Posterior cingulate gyrus (tissue), 11 donors: ENCODE measurements at regions not wholly inside any gene's neighbourhood (a gene's known extent, or its start where the extent isn't known, plus 50 kb on each side); places are given as distances from the start of the nearest gene placed in this dataset.
"Not testable (repeated sequence)": the region's sequence is repeated elsewhere in the genome, so short reads cannot be mapped to it uniquely, and the experiment has no call there.

Source experiments
- DNase-seq, 10 donors: peaks; one replicate each; pipeline versions ENCODE4 v3.0.0 to v3.0.0-alpha.2; 2020 to 2021; ENCODE audit warnings: mixed read lengths in 3 of 10
- intact Hi-C: fragments of 100-400 bp; cut with DNase I; formaldehyde crosslinking; loops from one replicate; pipeline ENCODE4 v1.15.1; 2023

DNA sequence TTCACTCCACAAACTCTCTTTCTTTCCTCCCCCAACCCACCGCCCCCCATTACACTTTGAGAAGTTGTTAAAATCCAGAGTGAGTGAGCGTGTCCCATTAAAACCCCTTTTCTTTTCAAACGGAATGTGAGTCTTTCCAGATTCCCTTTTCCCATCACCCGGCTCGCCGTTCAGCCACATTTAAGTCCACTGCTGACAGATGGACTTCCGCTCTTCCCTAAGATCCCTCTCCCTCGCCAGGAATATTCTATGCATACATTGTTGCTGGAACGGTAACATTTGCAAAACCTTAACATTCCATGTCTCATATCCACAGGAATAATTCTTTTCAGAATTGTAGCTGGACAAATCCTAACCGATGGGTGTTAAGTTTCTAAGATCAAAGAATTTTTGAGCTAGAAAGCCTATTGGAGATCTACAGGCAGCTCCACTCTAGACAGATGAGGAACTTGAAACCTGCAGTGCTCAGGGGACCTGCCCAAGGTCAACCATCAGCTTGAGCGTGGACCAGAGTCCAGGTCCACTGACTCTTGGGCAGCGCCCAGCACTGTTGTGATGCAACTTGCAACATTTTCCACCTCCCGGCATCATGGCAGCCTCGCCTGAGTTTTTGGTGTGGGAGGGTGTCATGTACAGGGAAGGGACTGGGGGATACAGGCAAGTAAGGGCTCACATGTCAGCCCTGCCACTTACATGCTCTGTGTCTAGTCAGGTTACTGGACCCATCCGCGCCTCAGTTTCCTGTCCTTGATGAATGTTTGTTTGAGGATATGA lies 500.1 kb downstream of the CCDC171 start:
- intact Hi-C loops = no loop called here

DNA sequence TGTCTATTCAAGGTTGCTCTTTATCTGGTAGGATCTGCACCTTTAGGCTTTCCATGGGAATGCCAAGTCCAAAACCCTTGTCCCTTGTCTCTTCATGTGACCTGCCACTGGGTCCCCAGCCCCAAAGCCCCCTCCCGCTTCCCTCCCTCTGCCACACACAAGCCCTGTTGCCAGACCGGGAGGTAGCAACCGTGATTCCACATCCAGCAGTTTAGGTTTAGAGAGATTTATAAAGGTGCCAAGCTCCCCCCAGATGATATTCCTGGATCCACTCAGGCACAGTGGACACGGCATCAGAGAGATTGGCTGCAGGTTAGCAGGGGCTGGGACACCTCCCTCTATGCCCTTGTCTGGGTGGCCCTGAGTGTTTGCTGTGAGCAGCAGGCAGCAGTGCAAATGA lies 504.7 kb downstream of the CCDC171 start:
- intact Hi-C loops = no loop called here
- no peak for DNase-seq

More for the DNA sequence above, 500.1 kb downstream of the CCDC171 start:
- peak in 1 of 10 donors; percentile 75 for DNase-seq

DNA sequence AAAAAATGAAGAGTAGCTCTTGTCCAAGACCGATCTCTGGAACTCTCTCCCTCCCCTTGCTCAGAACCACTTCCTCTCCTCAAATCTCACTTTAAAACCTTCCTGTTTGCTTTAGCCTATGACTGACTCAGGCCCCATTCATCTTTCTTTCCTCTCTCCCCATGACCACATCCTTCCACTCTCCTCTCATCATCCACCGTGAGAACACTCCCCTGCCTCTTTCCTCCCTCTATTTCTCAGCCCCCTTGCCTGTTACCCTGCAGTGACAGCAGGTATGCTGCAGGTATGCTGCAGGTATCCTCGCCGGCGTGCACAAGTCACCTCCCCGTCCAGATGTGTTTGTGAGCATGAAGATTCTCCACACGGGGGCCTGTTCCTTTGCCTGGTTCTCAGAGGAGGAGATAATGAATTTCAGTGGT lies 505.3 kb downstream of the CCDC171 start:
- intact Hi-C loops = no loop called here
- no peak for DNase-seq

DNA sequence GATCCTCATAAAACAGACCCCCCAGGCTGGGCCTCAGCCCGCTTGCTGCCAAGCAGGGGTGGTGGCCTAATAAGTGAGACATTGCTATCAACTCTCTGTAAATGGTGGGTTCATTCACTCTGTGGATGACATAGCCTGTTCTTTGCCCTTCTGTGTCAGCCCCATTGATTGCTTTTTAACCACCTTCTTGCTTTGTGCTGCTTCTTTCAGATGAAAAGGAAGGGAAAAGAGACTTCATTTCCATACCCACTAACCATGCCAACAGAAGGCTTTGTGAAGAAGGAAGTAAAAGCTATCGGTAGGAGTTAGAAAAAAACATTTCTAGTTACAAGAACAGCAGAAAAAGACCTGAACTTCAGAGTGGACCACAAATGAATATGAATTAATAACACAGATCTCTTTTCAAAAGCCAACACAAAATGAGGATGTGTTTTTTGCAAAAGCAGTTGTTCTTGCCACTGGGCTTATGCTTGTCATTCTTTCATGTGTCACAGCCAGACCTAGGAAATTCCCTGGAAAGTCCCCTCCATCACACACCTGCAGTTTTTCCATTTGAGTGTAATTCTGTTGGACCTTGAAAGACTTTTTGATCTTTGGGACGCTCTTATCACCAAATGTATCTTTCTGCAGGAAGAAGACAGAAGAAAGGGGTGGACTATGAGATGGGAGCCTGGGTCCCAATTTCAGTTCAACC lies 507.7 kb downstream of the CCDC171 start:
- intact Hi-C loops = no loop called here
- no peak for DNase-seq

DNA sequence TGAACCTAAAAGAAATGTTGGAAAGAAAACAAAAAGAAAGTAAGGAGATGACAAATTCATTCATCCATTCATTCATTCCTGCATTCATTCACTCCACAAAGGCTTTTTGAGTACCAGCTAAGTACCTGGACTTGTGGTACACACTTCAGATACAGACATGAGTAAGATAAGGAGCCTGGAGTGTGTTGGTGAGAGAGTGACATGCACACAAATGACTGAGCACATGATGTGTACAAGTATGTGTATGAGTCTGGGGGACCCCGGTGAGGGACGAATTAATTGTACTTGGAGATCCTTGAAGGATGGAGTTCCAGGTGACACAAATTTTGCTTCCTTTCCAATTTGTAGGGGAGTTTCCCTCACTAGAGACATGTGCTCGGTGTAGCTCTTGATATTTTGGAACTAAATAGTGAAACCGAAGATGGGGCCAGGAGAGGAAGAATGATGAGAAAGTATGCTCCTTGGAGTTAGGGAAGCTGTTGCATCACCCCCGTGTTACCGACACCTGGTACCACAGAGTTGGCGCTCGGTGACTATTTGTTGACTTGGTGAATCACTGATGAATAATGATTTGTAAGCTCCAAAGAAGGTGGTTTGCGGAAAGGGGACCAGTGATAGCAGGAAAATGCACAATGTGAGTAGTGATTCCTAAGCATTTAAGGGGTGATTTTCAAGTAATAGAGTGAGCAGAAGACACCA lies 509.8 kb downstream of the CCDC171 start:
- intact Hi-C loops = no loop called here
- no peak for DNase-seq

DNA sequence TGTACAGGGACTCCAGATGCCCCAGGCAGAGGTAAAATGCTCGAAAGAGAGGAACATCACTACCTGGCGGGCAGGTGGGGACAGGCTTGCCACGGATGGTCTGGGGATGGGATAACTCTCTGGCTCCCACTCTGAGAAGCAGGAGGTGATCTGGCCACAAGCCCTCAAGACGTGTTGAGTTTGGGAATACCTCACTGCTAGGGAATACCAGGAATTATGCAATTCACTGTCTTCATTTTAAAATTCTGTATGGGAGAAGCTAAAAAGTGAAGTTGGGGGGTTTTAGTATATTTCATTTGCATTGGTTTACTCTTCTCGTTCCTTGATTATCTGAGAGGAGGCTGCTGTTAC lies 510.4 kb downstream of the CCDC171 start:
- no peak for DNase-seq
- intact Hi-C loops = no loop called here

DNA sequence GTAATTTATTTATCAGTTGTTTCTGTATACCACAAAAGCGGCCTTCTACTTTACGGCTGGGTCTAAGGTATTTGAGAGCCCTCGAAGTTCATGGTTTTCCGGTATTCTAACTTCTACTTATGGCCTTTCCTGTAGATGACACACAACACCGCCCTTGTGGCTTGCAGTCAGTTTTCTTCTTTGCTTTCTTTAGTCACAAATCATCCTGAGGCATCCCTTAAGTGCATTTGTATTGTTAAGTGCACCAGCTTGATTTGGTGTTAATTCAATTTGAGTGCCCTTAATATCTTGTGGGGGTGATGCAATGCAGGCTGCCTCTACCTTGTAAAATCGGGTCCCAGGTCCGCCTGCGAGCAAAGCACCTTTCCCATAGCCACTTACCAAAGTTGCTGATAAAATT lies 511.9 kb downstream of the CCDC171 start:
- intact Hi-C loops = no loop called here
- no peak for DNase-seq

DNA sequence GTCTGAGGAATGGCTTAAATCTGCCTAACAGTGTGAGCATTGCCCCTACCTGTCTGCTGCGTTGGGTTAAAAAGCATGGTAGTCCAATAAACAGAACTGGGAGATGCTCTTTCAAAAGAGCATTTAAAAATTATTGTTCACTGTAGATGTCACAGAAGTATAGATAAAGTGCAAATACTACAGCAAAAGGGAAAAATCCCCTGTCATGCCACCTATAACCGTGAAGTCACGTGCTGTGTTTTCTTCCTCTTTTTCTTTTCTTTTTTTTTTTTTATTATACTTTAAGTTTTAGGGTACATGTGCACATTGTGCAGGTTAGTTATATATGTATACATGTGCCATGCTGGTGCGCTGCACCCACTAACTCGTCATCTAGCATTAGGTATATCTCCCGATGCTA lies 513.4 kb downstream of the CCDC171 start:
- DNase-seq, intact Hi-C loops: not testable (repeated sequence)

DNA sequence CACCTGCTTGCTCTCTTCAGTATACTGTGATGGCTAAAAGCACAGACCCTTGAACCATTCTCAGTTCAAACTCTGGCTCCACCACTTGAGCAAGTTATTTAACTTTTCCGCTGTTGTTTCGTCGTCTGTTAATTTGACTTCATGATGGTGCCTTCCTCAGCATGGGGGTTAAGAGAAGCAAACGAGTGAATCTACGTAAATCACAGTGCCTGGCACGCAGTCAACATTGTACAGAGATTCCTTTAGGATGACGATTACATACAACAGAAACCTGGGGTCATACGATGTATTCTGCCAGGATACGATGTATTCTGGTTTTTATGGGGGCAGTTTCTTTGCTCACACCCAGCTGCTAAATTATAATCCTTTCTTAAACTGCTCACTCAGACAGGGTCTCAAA lies 515.6 kb downstream of the CCDC171 start:
- DNase-seq = no peak
- intact Hi-C loops = no loop called here

DNA sequence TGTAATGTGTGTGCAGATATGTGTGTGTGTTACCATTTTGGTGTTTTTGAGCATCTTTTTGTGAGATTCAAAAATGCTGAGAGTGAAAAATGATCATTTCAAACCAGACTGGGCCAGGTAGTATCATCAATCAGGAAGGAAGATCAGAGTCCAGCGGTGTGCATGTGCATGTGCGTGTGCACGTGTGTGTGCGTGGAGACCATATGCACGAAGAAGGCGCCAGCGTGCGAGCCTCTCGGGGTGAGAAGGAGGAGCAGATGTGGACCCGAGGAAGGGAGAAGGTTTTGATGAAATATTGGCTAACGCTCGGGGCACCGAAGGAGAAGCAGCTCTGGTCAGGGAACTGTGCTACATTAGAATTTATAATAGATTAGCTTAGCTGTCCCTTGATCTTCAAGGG lies 516.4 kb downstream of the CCDC171 start:
- intact Hi-C loops = no loop called here
- no peak for DNase-seq

DNA sequence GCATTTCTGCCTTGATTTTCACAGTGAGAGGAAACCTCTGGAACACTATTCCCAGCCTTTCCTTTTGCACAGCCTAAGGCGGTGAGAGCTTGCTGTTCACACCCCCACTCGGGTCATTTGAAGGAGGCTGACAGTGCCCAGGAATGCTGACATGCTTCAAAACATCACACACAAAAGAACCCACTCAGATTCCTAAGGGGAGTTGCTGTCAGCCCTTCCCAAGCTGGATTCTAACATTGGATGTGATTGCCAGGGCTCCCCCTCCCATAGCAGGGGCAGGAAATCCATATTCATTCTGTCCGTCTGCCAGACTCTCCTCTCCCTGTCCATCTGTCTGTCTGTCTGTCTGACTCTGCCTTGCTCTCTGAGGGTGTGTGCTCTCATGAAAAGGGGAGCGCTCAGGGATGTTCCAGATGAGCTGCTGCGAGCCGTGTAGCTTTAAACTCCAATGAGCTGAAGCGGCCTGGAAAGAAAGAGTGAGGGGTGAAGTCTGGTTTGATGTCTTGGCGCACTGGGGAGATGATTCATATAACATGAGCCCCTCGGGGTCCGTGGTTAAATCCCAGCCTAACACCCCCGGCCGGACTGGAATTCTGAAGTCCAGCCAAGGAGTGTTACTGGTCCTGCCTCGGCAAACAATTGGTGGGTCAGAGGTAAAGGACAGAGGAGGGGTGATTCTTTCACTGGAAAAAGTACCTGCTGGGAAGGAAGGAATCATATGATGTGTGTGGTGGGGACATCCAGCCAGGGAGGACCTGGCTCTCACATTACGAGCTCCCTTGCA lies 517.0 kb downstream of the CCDC171 start:
- no peak for DNase-seq
- intact Hi-C loops = no loop called here

DNA sequence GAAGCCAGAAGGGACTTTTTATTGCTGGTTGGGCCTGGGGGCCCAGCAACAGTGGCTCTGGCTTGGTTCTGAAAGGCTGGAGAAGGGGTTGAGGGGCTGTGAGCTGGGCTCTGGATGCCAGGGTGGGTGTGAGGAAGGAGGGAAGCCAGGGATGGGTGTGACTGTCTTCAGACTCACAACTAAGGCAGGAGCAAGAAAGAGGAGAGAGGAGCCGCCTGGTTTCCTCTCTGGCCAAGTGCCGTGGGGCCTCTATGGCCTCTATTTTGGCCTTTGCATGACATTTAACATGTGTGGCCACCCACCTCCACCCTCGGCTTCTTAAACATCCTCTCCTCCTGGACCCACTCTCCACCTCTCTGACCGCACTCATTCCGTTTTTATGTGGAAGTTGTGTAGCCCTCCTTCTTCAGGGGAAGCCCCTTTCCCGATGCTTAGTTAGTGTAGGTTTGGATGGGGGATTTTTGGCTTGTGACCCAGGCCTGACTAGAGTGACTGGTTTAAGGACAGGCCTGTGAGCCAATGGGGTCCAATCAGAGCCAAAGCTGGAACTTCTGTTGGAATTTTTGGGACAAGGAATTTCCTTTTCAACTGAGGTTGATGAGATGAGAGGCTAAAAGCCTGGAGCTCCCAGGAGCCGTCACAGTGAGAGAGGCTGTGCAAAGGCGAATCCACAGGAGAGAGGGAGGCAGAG lies 517.8 kb downstream of the CCDC171 start:
- intact Hi-C loops = no loop called here
- DNase-seq = no peak

DNA sequence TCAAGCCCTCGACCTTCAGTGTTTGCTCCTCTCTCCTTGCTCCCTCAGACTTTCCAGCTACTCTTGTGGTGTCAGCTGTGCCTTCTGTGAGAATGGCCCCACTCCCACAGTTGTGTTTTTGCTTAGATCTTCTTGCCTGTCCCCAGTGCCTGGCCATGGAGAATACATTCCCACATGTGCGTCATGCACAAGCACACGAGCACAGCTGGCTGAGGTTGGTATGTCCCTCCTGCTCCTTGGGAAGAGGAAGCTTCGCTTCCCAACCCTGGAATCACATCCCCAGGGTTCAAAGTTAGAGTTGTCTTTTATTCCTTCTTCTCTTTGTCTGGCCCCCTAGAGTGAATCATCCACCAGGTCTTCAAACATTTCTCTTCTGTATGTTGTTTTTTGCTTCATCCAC lies 518.6 kb downstream of the CCDC171 start:
- intact Hi-C loops = no loop called here
- DNase-seq = no peak

DNA sequence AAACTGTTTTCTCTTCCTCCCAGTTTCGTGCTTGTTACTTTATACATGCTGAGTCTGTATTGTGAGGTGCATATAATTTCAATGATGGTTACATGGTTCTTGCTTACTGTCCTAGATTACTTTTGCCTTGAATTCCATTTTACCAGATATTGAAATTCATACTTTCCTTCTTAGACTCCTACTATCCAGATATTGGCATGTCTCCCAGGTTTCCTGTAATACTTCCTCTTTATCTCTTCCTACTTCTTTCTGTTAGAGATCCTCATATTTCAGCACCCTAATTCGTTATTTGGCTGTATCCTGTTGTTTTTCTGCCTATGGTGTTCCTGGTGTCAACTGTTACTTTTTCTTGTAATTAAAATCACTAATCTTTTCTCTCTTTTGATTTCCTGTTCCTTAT lies 522.1 kb downstream of the CCDC171 start:
- DNase-seq = no peak
- intact Hi-C loops = no loop called here

DNA sequence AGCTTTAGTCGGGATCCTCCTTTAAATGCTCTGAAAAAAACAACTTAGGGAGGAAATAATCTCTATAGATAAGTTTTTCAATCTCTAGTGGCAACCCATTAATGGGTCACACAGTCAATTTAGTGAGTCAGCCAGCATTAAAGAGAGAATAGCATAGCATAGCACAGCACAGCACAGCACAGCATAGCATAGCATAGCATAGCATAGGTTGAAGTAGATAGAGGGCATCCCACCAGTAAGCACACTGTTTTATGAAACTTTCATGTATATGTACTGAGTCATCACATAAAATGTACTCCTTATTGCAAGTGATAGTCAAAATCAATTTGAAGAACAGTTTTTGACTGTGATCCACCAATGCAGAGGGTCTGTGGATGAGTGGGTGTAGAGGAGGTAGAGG lies 522.9 kb downstream of the CCDC171 start:
- intact Hi-C loops = no loop called here
- no peak for DNase-seq

DNA sequence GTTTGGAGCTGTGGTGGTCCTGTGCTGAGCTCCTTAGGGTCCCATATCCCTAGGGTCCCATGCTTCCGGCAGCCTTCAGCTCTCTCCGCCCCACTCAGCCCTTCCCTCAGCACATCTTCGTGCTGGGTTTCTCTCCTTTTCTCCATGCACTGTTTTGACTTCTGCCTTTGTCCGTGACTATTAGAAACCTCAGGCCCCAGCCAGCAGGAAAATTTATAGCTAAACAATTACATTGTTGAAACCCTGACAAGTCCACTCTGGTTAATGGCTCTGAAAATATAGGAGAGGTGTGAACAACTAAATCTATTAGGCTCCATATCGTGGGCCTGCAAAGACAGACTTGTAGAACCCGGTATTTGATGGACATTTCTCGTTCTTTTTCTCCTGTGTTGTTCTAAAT lies 523.7 kb downstream of the CCDC171 start:
- intact Hi-C loops = no loop called here

DNA sequence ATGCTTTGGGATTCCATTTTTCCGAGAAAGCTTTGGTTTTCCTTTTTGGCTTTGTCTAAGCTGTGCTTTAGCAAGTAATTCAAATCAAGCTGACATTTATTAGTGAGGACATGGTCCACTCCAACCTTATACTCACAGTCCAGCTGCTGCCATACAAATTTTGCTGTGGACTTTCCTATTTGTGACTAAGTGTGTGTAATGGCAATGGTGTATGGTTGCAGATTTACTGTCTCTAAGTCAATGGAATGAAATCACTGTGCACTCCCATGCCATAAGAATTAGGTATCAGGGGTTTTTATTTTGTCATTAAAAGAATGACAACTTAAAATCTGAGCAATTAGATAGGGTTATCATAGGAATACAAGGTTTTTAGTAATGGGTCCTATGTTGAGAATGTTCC lies 530.0 kb downstream of the CCDC171 start:
- intact Hi-C loops = no loop called here
- DNase-seq = no peak

More for the DNA sequence above, 523.7 kb downstream of the CCDC171 start:
- DNase-seq = no peak

DNA sequence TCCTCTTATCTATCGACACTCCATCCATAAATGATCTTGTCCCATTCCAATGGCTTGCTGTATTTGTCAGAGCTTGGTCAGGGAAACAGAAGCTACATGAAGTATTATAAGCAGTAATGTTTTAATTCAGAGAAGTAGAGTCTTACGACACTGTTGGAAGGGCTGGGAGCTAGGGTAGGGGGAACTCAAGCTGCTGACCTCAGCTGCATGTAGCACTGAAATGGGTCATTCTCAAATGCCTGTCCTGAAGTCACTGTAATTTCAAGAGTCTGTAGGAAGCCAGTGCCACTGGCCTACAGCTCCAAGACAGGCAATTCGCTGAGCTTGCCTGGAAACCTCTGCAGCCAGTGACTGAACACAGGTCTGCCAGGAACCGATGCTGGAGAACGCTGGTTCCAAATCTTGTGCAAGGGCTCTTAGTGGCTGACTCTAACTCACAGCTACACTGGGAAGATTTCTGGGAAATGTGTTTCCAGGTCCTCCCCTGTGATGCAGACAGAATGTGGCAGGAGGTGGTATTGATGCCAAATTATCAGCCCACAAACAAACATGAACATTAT lies 532.4 kb downstream of the CCDC171 start:
- intact Hi-C loops = no loop called here
- no peak for DNase-seq

DNA sequence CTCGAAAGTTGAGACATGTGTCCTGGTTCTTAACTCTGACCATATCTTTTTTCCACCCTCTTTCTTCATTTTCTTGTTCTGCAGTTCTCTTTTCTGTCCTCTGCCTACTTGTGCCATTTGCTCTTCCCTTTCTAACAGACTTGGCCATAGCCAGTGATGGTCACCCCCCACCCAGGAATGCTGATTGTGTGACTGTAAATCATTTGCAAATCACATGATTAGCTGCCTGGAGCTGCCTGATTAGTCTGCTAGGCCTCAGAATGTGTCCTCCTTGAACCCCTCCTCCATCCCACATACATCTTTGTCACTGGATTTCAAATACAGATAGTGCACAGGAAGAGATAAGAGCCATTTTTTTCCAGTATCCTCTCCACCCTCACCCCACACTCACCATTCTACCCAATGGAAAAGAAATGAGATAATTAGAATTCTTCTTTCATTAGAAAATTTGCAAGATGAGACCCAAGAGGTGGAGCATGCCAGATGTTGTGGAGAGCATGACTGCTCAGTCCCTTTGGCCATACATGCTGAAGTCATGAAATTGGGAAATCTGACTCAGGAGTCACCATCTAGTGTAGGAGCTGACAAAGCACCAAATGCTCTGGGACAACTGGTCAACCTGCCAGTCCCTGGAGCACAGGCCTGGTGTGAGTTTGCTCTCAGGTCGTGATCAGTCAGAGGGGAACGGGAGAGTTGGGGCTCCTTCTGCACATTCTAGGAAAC lies 538.2 kb downstream of the CCDC171 start:
- DNase-seq = no peak
- intact Hi-C loops = no loop called here
